ENCODE measurements at regions not wholly inside any gene's neighbourhood (a gene's known extent, or its start where the extent isn't known, plus 50 kb on each side); places are given as distances from the start of the nearest gene placed in this dataset.

GRCh38 chr2:223147431-223147830 is 95.4 kb downstream of the KCNE4 start:
- H2AFZ ChIP-seq (ENCODE audit: low read depth): no peak overlapping the region
- no peaks in the 10 kb centered on the region for H4K20me1 ChIP-seq (ENCODE audit: insufficient read depth)
- H3K4me2 ChIP-seq: no peak overlapping the region
- no peaks in the 10 kb centered on the region for H3K27me3 ChIP-seq (ENCODE audit: insufficient read depth, low read depth)
- no peak for TF ChIP-seq CTCF (conservative IDR thresholded peaks at IDR 0.05; ENCODE audit: low read depth, low read length)
- H3K4me1 ChIP-seq (ENCODE audit: low read depth, poor library complexity, severe bottlenecking): no peaks in the 10 kb centered on the region
- H3K9ac ChIP-seq: no peak overlapping the region
- no peaks in the 10 kb centered on the region for H3K36me3 ChIP-seq (ENCODE audit: insufficient read depth)
- H3K79me2 ChIP-seq (ENCODE audit: insufficient read depth, low read depth): no peaks in the 10 kb centered on the region
- H3K27ac ChIP-seq: no peak overlapping the region
- H3K4me3 ChIP-seq (IDR thresholded peaks at IDR 0.05; ENCODE audit: insufficient read depth, low read depth, low read length): no peak overlapping the region

GRCh38 chr2:223148516-223148915 is 96.5 kb downstream of the KCNE4 start:
- Histone ChIP-seq H4K20me1 (ENCODE audit: insufficient read depth) (no peaks in the 10 kb centered on the region), H2AFZ (ENCODE audit: low read depth) (no peak overlapping the region), H3K4me1 (ENCODE audit: low read depth, poor library complexity, severe bottlenecking) (no peaks in the 10 kb centered on the region), H3K27ac (no peak overlapping the region), H3K79me2 (ENCODE audit: insufficient read depth, low read depth) (no peaks in the 10 kb centered on the region), H3K4me2 (no peak overlapping the region), H3K9ac (no peak overlapping the region), H3K4me3 (IDR thresholded peaks at IDR 0.05; ENCODE audit: insufficient read depth, low read depth, low read length) (no peak overlapping the region), H3K27me3 (ENCODE audit: insufficient read depth, low read depth) (no peaks in the 10 kb centered on the region), H3K36me3 (ENCODE audit: insufficient read depth) (no peaks in the 10 kb centered on the region)
- no peak for TF ChIP-seq CTCF (conservative IDR thresholded peaks at IDR 0.05; ENCODE audit: low read depth, low read length)

GRCh38 chr2:223155956-223156355 is 104.0 kb downstream of the KCNE4 start:
- H4K20me1 ChIP-seq (ENCODE audit: insufficient read depth): no peaks in the 10 kb centered on the region
- H3K4me2 ChIP-seq: no peak overlapping the region
- H3K36me3 ChIP-seq (ENCODE audit: insufficient read depth): no peaks in the 10 kb centered on the region
- H3K79me2 ChIP-seq (ENCODE audit: insufficient read depth, low read depth): no peaks in the 10 kb centered on the region
- no peaks in the 10 kb centered on the region for H3K27me3 ChIP-seq (ENCODE audit: insufficient read depth, low read depth)
- no peak overlapping the region for H3K9ac ChIP-seq
- H2AFZ ChIP-seq (ENCODE audit: low read depth): no peak overlapping the region
- no peak overlapping the region for H3K27ac ChIP-seq
- H3K4me1 ChIP-seq (ENCODE audit: low read depth, poor library complexity, severe bottlenecking): no peaks in the 10 kb centered on the region
- no peak overlapping the region for H3K4me3 ChIP-seq (IDR thresholded peaks at IDR 0.05; ENCODE audit: insufficient read depth, low read depth, low read length)
- no peak for TF ChIP-seq CTCF (conservative IDR thresholded peaks at IDR 0.05; ENCODE audit: low read depth, low read length)

GRCh38 chr2:223161873-223162458 is 110.0 kb downstream of the KCNE4 start:
- H3K27me3 ChIP-seq (ENCODE audit: insufficient read depth, low read depth): no peaks in the 10 kb centered on the region
- no peaks in the 10 kb centered on the region for H3K79me2 ChIP-seq (ENCODE audit: insufficient read depth, low read depth)
- no peak overlapping the region for H3K4me2 ChIP-seq
- TF ChIP-seq CTCF (conservative IDR thresholded peaks at IDR 0.05; ENCODE audit: low read depth, low read length): no peak
- no peak overlapping the region for H2AFZ ChIP-seq (ENCODE audit: low read depth)
- H3K4me3 ChIP-seq (IDR thresholded peaks at IDR 0.05; ENCODE audit: insufficient read depth, low read depth, low read length): no peak overlapping the region
- H4K20me1 ChIP-seq (ENCODE audit: insufficient read depth): no peaks in the 10 kb centered on the region
- no peaks in the 10 kb centered on the region for H3K4me1 ChIP-seq (ENCODE audit: low read depth, poor library complexity, severe bottlenecking)
- no peaks in the 10 kb centered on the region for H3K36me3 ChIP-seq (ENCODE audit: insufficient read depth)
- no peak overlapping the region for H3K9ac ChIP-seq
- H3K27ac ChIP-seq: no peak overlapping the region

Data from KMS-11 (cell line).